GM21737 (cell line): ENCODE measurements at regions not wholly inside any gene's neighbourhood (a gene's known extent, or its start where the extent isn't known, plus 50 kb on each side); places are given as distances from the start of the nearest gene placed in this dataset.

Source experiments
- ATAC-seq: cut with Tn5 transposase; IDR thresholded peaks from one replicate; pipeline ENCODE4 v1.9.1; 2021; ENCODE audit warnings: mild to moderate bottlenecking, moderate library complexity; ENCODE audit not compliant: unreplicated experiment

GRCh38 chr9:1320607-1321195, 270.5 kb downstream of the DMRT2 start:
- ATAC-seq = no peak

GRCh38 chr9:1327467-1327866, 277.3 kb downstream of the DMRT2 start:
- ATAC-seq = no peak

GRCh38 chr9:1328341-1328740, 278.2 kb downstream of the DMRT2 start:
- no peak for ATAC-seq

- ATAC-seq = no peak
Observed at GRCh38 chr9:1331546-1332038, 281.4 kb downstream of the DMRT2 start.

- ATAC-seq = no peak
Observed at GRCh38 chr9:1332156-1332555, 282.0 kb downstream of the DMRT2 start.

GRCh38 chr9:1335174-1335573, 285.0 kb downstream of the DMRT2 start:
- ATAC-seq = no peak

- no peak for ATAC-seq
Observed at GRCh38 chr9:1337169-1337568, 287.0 kb downstream of the DMRT2 start.

- ATAC-seq = no peak
Observed at GRCh38 chr9:1340390-1340789, 290.2 kb downstream of the DMRT2 start.

- no peak for ATAC-seq
Observed at GRCh38 chr9:1353291-1353690, 303.1 kb downstream of the DMRT2 start.

GRCh38 chr9:1354086-1354485, 303.9 kb downstream of the DMRT2 start:
- no peak for ATAC-seq

GRCh38 chr9:1354606-1355005, 304.4 kb downstream of the DMRT2 start:
- no peak for ATAC-seq

- ATAC-seq = no peak
Observed at GRCh38 chr9:1355656-1356055, 305.5 kb downstream of the DMRT2 start.

GRCh38 chr9:1362845-1363244, 312.7 kb downstream of the DMRT2 start:
- ATAC-seq = no peak

GRCh38 chr9:1366276-1366675, 316.1 kb downstream of the DMRT2 start:
- ATAC-seq = no peak

- no peak for ATAC-seq
Observed at GRCh38 chr9:1369297-1369696, 319.1 kb downstream of the DMRT2 start.

GRCh38 chr9:1373445-1373844, 323.3 kb downstream of the DMRT2 start:
- ATAC-seq = no peak

- ATAC-seq = no peak
Observed at GRCh38 chr9:1383899-1384455, 333.8 kb downstream of the DMRT2 start.

- ATAC-seq = no peak
Observed at GRCh38 chr9:1384816-1385215, 334.7 kb downstream of the DMRT2 start.

- ATAC-seq = no peak
Observed at GRCh38 chr9:1386420-1386819, 336.3 kb downstream of the DMRT2 start.

GRCh38 chr9:1388216-1388615, 338.1 kb downstream of the DMRT2 start:
- no peak for ATAC-seq

GRCh38 chr9:1400983-1401382, 350.8 kb downstream of the DMRT2 start:
- no peak for ATAC-seq

- ATAC-seq = no peak
Observed at GRCh38 chr9:1404940-1405339, 354.8 kb downstream of the DMRT2 start.

- no peak for ATAC-seq
Observed at GRCh38 chr9:1411826-1412225, 361.7 kb downstream of the DMRT2 start.
